ENCODE measurements at regions not wholly inside any gene's neighbourhood (a gene's known extent, or its start where the extent isn't known, plus 50 kb on each side); places are given as distances from the start of the nearest gene placed in this dataset.

GRCh38 chr10:43808136-43808535 is 159.5 kb upstream of the ZNF32 start:
- TF ChIP-seq POLR2A (IDR thresholded peaks at IDR 0.05) (no peak), CTCF (IDR thresholded peaks at IDR 0.05) (no peak)
